GM23338 (cell line): ENCODE measurements at regions not wholly inside any gene's neighbourhood (a gene's known extent, or its start where the extent isn't known, plus 50 kb on each side); places are given as distances from the start of the nearest gene placed in this dataset.

ENCODE experiments used
- CREB1 ChIP-seq: fragments of 250-450 bp; sonication (Bioruptor Pico); IDR thresholded peaks from 2 replicates; pipeline ENCODE4 v1.5.0; 2020; ENCODE audit warnings: low read depth, mild to moderate bottlenecking, moderate library complexity
- EZH2phosphoT487 ChIP-seq: fragments of 200-600 bp; sonication (generic); IDR thresholded peaks from one replicate; pipeline ENCODE4 v1.8.1; 2018; ENCODE audit warnings: antibody characterized with exemption; ENCODE audit not compliant: unreplicated experiment
- JUNB ChIP-seq: IDR thresholded peaks from one replicate; pipeline ENCODE4 v1.6.1; 2016; ENCODE audit warnings: antibody characterized with exemption; ENCODE audit not compliant: unreplicated experiment
- TF ChIP-seq, protein P1 (sequence below), 2 experiments: fragments of 200-600 bp in 1 of 2; sonication (generic) in 1 of 2; conservative IDR thresholded peaks; 2 replicates each; pipeline versions ENCODE4 v1.5.1 to v1.6.1; 2016 to 2017; ENCODE audit warnings: antibody characterized with exemption in 2 of 2, low read depth in 2 of 2, mild to moderate bottlenecking in 2 of 2, moderate library complexity in 1 of 2

DNA sequence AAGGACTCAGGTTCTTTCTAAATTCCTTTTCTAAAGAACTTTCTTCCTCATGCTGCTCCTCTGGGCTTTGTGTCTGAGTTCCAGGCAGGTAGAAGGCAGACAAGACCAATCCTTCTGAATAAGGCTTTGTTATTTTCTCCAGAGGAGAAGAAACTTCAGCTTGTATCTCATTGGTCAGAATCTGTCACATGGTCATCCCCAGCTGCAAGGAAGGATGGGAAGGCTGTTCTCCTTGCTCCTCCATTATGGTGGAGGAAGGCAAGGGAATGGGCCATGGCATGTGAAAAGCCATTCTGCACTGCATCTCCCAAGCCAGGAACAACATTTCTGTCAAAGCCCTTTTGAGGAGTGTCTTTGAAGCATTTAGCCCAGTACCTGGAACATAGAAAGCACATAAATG lies 50.6 kb upstream of the NTPCR start:
- TF ChIP-seq, protein P1, sequence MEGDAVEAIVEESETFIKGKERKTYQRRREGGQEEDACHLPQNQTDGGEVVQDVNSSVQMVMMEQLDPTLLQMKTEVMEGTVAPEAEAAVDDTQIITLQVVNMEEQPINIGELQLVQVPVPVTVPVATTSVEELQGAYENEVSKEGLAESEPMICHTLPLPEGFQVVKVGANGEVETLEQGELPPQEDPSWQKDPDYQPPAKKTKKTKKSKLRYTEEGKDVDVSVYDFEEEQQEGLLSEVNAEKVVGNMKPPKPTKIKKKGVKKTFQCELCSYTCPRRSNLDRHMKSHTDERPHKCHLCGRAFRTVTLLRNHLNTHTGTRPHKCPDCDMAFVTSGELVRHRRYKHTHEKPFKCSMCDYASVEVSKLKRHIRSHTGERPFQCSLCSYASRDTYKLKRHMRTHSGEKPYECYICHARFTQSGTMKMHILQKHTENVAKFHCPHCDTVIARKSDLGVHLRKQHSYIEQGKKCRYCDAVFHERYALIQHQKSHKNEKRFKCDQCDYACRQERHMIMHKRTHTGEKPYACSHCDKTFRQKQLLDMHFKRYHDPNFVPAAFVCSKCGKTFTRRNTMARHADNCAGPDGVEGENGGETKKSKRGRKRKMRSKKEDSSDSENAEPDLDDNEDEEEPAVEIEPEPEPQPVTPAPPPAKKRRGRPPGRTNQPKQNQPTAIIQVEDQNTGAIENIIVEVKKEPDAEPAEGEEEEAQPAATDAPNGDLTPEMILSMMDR (conservative IDR thresholded peaks at IDR 0.05; ENCODE audit: low read depth in 2 of 2), result no peak
- TF ChIP-seq CREB1 (CRISPR knock-in tag) (no peak), EZH2phosphoT487 (no peak), JUNB (no peak)
